Neural cell (in vitro differentiated cells): ENCODE measurements at regions not wholly inside any gene's neighbourhood (a gene's known extent, or its start where the extent isn't known, plus 50 kb on each side); places are given as distances from the start of the nearest gene placed in this dataset.

Experiments used
- H2AFZ ChIP-seq: fragments of 200-600, 300-800 bp; sonication (generic), shearing (Covaris generic); 2 replicates; pipeline ENCODE4 v1.6.0; 2014; ENCODE audit warnings: low read depth, mild to moderate bottlenecking, antibody characterized with exemption, low read length, moderate library complexity
- H3F3A ChIP-seq: fragments of 200-600 bp; shearing (Covaris generic); 2 replicates; pipeline ENCODE4 v1.6.1; 2016; ENCODE audit warnings: mild to moderate bottlenecking, moderate library complexity, mixed read lengths, antibody characterized with exemption, low read length; ENCODE audit not compliant: insufficient read depth, poor library complexity, severe bottlenecking
- H3K27ac ChIP-seq: fragments of 200-600, 300-800 bp; sonication (generic), shearing (Covaris generic); 2 replicates; pipeline ENCODE4 v1.5.1; 2014; ENCODE audit warnings: mild to moderate bottlenecking, low read length, moderate library complexity
- H3K27me3 ChIP-seq: fragments of 300-800, 200-600 bp; sonication (generic), shearing (Covaris generic); 2 replicates; pipeline ENCODE4 v1.6.0; 2014; ENCODE audit warnings: mild to moderate bottlenecking, low read depth, low read length, moderate library complexity; ENCODE audit not compliant: insufficient read depth
- H3K36me3 ChIP-seq: fragments of 300-800, 200-600 bp; sonication (generic), shearing (Covaris generic); 2 replicates; pipeline ENCODE4 v1.5.1; 2014; ENCODE audit warnings: mild to moderate bottlenecking, antibody characterized with exemption, low read length, moderate library complexity; ENCODE audit not compliant: insufficient read depth
- H3K4me2 ChIP-seq: fragments of 300-800, 200-600 bp; sonication (generic), shearing (Covaris generic); 2 replicates; pipeline ENCODE4 v1.6.0; 2014; ENCODE audit warnings: mild to moderate bottlenecking, low read length
- H3K4me3 ChIP-seq: fragments of 300-800, 200-600 bp; sonication (generic), shearing (Covaris generic); 2 replicates; pipeline ENCODE4 v1.5.1; 2014; ENCODE audit warnings: mild to moderate bottlenecking, low read length, moderate library complexity
- H3K79me2 ChIP-seq: fragments of 200-600 bp; shearing (Covaris generic); replicated peaks from 2 replicates; pipeline ENCODE4 v1.6.0; 2014; ENCODE audit warnings: mild to moderate bottlenecking, low read length, moderate library complexity; ENCODE audit not compliant: insufficient read depth
- H3K9ac ChIP-seq: fragments of 300-800, 200-600 bp; sonication (generic), shearing (Covaris generic); 2 replicates; pipeline ENCODE4 v1.6.1; 2016; ENCODE audit warnings: mild to moderate bottlenecking, low read length, mixed read lengths
- H3K9me2 ChIP-seq: fragments of 200-600 bp; shearing (Covaris generic); 2 replicates; pipeline ENCODE4 v1.6.1; 2016; ENCODE audit warnings: mild to moderate bottlenecking, low read length, mixed read lengths; ENCODE audit not compliant: insufficient read depth
- H3K9me3 ChIP-seq: fragments of 200-600, 300-800 bp; sonication (generic), shearing (Covaris generic); 2 replicates; pipeline ENCODE4 v1.6.1; 2016; ENCODE audit warnings: mild to moderate bottlenecking, mixed run types, low read length, moderate library complexity, mixed read lengths
- H4K20me1 ChIP-seq: fragments of 200-600 bp; shearing (Covaris generic); 2 replicates; pipeline ENCODE4 v1.6.1; 2016; ENCODE audit warnings: mild to moderate bottlenecking, mixed run types; ENCODE audit not compliant: insufficient read depth
- EP300 ChIP-seq: fragments of 450-650 bp; conservative IDR thresholded peaks from 2 replicates; pipeline ENCODE4 v1.6.1; 2014; ENCODE audit warnings: antibody characterized with exemption, mild to moderate bottlenecking, moderate library complexity; ENCODE audit not compliant: poor library complexity, severe bottlenecking
- EZH2 ChIP-seq: fragments of 200-600, 300-800 bp; shearing (Covaris generic), sonication (generic); IDR thresholded peaks from 2 replicates; pipeline ENCODE4 v1.6.1; 2014; ENCODE audit warnings: antibody characterized with exemption, low read length, borderline replicate concordance, mild to moderate bottlenecking; ENCODE audit not compliant: insufficient read depth, poor library complexity, severe bottlenecking
- MXI1 ChIP-seq: fragments of 450-650 bp; conservative IDR thresholded peaks from 2 replicates; pipeline ENCODE4 v1.6.1; 2014; ENCODE audit warnings: antibody characterized with exemption, mild to moderate bottlenecking; ENCODE audit not compliant: poor library complexity, severe bottlenecking
- POLR2AphosphoS5 ChIP-seq: IDR thresholded peaks from 2 replicates; pipeline ENCODE4 v1.6.1; 2012
- RAD21 ChIP-seq: fragments of 450-650 bp; conservative IDR thresholded peaks from 2 replicates; pipeline ENCODE4 v1.6.1; 2014; ENCODE audit warnings: antibody characterized with exemption, mild to moderate bottlenecking, moderate library complexity
- SMC3 ChIP-seq: fragments of 450-650 bp; conservative IDR thresholded peaks from 2 replicates; pipeline ENCODE4 v1.6.1; 2014; ENCODE audit warnings: antibody characterized with exemption, mild to moderate bottlenecking, moderate library complexity; ENCODE audit not compliant: poor library complexity
- TAF1 ChIP-seq: IDR thresholded peaks from 2 replicates; pipeline ENCODE4 v1.6.1; 2012; ENCODE audit warnings: low read depth
- TF ChIP-seq, protein P1 (sequence below): IDR thresholded peaks from 2 replicates; pipeline ENCODE4 v1.6.1; 2012; ENCODE audit warnings: borderline replicate concordance
- TF ChIP-seq, protein P2 (sequence below): fragments of 450-650 bp; IDR thresholded peaks from 2 replicates; pipeline ENCODE4 v1.5.1; 2014; ENCODE audit warnings: antibody characterized with exemption, mild to moderate bottlenecking, moderate library complexity; ENCODE audit not compliant: poor library complexity, severe bottlenecking

DNA sequence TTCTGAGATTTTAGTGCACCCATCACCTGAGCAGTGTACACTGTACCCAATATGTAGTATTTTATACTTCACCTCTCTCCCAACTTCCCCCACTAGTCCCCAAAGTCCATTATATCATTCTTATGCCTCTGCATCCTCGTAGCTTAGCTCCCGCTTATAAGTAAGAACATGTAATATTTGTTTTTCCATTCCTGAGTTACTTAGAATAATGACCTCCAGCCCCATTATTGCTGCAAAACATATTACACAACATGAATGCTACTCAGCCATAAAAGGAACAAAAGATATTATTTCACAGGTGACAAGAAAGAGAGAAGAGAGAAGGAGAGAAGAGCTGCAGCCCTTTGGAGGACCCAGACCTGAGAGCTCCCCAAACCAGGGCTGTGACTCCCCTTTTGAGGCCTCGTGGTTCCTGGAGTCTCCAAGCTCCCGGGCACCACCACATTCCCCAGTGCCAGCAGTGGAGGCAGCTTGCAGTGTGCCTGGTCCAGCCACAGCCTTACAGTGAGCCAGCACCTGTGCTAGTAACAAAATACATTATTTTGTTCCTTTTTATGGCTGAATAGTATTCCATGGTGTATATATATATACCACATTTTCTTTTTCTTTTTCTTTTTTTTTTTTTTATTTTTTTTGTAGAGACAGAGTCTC, 194.5 kb upstream of the DAB2 start:
- TF ChIP-seq, protein P1, sequence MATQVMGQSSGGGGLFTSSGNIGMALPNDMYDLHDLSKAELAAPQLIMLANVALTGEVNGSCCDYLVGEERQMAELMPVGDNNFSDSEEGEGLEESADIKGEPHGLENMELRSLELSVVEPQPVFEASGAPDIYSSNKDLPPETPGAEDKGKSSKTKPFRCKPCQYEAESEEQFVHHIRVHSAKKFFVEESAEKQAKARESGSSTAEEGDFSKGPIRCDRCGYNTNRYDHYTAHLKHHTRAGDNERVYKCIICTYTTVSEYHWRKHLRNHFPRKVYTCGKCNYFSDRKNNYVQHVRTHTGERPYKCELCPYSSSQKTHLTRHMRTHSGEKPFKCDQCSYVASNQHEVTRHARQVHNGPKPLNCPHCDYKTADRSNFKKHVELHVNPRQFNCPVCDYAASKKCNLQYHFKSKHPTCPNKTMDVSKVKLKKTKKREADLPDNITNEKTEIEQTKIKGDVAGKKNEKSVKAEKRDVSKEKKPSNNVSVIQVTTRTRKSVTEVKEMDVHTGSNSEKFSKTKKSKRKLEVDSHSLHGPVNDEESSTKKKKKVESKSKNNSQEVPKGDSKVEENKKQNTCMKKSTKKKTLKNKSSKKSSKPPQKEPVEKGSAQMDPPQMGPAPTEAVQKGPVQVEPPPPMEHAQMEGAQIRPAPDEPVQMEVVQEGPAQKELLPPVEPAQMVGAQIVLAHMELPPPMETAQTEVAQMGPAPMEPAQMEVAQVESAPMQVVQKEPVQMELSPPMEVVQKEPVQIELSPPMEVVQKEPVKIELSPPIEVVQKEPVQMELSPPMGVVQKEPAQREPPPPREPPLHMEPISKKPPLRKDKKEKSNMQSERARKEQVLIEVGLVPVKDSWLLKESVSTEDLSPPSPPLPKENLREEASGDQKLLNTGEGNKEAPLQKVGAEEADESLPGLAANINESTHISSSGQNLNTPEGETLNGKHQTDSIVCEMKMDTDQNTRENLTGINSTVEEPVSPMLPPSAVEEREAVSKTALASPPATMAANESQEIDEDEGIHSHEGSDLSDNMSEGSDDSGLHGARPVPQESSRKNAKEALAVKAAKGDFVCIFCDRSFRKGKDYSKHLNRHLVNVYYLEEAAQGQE = no peak
- no peak for TF ChIP-seq EZH2
- TF ChIP-seq, protein P2, sequence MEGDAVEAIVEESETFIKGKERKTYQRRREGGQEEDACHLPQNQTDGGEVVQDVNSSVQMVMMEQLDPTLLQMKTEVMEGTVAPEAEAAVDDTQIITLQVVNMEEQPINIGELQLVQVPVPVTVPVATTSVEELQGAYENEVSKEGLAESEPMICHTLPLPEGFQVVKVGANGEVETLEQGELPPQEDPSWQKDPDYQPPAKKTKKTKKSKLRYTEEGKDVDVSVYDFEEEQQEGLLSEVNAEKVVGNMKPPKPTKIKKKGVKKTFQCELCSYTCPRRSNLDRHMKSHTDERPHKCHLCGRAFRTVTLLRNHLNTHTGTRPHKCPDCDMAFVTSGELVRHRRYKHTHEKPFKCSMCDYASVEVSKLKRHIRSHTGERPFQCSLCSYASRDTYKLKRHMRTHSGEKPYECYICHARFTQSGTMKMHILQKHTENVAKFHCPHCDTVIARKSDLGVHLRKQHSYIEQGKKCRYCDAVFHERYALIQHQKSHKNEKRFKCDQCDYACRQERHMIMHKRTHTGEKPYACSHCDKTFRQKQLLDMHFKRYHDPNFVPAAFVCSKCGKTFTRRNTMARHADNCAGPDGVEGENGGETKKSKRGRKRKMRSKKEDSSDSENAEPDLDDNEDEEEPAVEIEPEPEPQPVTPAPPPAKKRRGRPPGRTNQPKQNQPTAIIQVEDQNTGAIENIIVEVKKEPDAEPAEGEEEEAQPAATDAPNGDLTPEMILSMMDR = no peak
- TF ChIP-seq POLR2AphosphoS5 = no peak
- no peak for TF ChIP-seq RAD21
- TF ChIP-seq MXI1 = no peak
- no peak for TF ChIP-seq TAF1
- no peak for TF ChIP-seq EP300
- TF ChIP-seq SMC3 = no peak
- Histone ChIP-seq H3K36me3 (no peaks in the 10 kb centered on the region), H2AFZ (no peak overlapping the region), H3F3A (no peaks in the 10 kb centered on the region), H3K9me2 (no peaks in the 10 kb centered on the region), H3K9me3 (no peaks in the 10 kb centered on the region), H3K79me2 (no peaks in the 10 kb centered on the region), H3K27me3 (no peaks in the 10 kb centered on the region), H3K27ac (no peak overlapping the region), H3K9ac (no peak overlapping the region), H4K20me1 (no peaks in the 10 kb centered on the region), H3K4me2 (no peak overlapping the region), H3K4me3 (no peak overlapping the region)

DNA sequence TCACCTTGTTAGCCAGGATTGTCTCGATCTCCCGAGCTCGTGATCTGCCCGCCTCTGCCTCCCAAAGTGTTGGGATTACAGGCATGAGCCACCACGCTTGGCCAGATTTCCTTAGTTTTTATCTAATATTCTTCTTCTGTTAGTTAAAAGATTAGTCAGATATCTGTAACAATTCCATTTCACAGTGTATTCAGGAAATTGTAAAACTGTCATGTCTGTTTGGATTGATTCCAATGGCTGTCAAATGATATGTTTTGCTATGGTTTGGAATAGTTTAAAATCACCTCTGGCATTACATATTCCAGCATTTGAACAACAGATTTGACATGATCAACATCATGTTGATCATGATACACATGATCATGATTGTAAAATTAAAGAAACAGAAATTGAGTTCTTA, 193.6 kb upstream of the DAB2 start:
- peak overlapping the region; percentile 18 for H3K27ac ChIP-seq
- H3F3A ChIP-seq = no peaks in the 10 kb centered on the region
- H3K9me2 ChIP-seq = no peaks in the 10 kb centered on the region
- H3K79me2 ChIP-seq = no peaks in the 10 kb centered on the region
- TF ChIP-seq, protein P2 = no peak
- TF ChIP-seq EP300 = peak; percentile 48
- no peak overlapping the region for H2AFZ ChIP-seq
- no peak overlapping the region for H3K4me3 ChIP-seq
- no peaks in the 10 kb centered on the region for H3K9me3 ChIP-seq
- no peaks in the 10 kb centered on the region for H3K27me3 ChIP-seq
- no peak overlapping the region for H3K4me2 ChIP-seq
- no peak overlapping the region for H3K9ac ChIP-seq
- H3K36me3 ChIP-seq = no peaks in the 10 kb centered on the region
- H4K20me1 ChIP-seq = no peaks in the 10 kb centered on the region
